ENCODE measurements at regions not wholly inside any gene's neighbourhood (a gene's known extent, or its start where the extent isn't known, plus 50 kb on each side); places are given as distances from the start of the nearest gene placed in this dataset.

GRCh38 chr5:167999182-167999581 lies 292.3 kb upstream of the WWC1 start:
- TF ChIP-seq, protein P1, sequence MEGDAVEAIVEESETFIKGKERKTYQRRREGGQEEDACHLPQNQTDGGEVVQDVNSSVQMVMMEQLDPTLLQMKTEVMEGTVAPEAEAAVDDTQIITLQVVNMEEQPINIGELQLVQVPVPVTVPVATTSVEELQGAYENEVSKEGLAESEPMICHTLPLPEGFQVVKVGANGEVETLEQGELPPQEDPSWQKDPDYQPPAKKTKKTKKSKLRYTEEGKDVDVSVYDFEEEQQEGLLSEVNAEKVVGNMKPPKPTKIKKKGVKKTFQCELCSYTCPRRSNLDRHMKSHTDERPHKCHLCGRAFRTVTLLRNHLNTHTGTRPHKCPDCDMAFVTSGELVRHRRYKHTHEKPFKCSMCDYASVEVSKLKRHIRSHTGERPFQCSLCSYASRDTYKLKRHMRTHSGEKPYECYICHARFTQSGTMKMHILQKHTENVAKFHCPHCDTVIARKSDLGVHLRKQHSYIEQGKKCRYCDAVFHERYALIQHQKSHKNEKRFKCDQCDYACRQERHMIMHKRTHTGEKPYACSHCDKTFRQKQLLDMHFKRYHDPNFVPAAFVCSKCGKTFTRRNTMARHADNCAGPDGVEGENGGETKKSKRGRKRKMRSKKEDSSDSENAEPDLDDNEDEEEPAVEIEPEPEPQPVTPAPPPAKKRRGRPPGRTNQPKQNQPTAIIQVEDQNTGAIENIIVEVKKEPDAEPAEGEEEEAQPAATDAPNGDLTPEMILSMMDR (IDR thresholded peaks at IDR 0.05; ENCODE audit: low read depth, low read length): no peak
- TF ChIP-seq, protein P2, sequence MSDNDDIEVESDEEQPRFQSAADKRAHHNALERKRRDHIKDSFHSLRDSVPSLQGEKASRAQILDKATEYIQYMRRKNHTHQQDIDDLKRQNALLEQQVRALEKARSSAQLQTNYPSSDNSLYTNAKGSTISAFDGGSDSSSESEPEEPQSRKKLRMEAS (IDR thresholded peaks at IDR 0.05; ENCODE audit: low read depth, low read length): no peak
- TF ChIP-seq MYC (IDR thresholded peaks at IDR 0.05; ENCODE audit: low read depth, low read length) (no peak), POLR2A (IDR thresholded peaks at IDR 0.05; ENCODE audit: extremely low read depth, insufficient read length) (no peak)
- DNase-seq (ENCODE audit: low read depth): no peak
- H3K4me3 ChIP-seq (ENCODE audit: low read depth, low read length): no peak overlapping the region

DNA sequence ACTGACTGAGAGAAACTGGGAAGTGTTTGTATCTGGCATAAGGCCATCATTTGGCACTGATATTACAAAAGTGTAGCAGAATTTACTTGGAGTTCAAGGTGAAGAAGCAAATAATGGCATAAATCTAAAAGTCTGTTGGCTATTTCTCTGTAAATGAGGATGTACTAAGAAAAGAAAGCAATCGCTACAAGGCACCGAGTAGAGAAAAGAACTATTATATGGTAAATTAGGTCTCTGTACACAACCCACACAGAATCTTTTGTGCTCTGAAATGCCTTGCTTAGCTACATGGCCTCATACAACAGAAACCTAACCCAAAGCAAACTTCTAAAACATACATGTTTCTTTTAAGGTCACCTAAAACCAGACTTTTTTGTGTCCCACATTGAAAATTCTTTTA lies 290.1 kb upstream of the WWC1 start:
- DNase-seq (ENCODE audit: low read depth): no peak
- TF ChIP-seq POLR2A (IDR thresholded peaks at IDR 0.05; ENCODE audit: extremely low read depth, insufficient read length) (no peak), MYC (IDR thresholded peaks at IDR 0.05; ENCODE audit: low read depth, low read length) (no peak)
- TF ChIP-seq, protein P2 (IDR thresholded peaks at IDR 0.05; ENCODE audit: low read depth, low read length): no peak
- TF ChIP-seq, protein P1 (IDR thresholded peaks at IDR 0.05; ENCODE audit: low read depth, low read length): no peak
- no peak overlapping the region for H3K4me3 ChIP-seq (ENCODE audit: low read depth, low read length)

GRCh38 chr5:168002116-168002515 lies 289.3 kb upstream of the WWC1 start:
- TF ChIP-seq, protein P2 (IDR thresholded peaks at IDR 0.05; ENCODE audit: low read depth, low read length): no peak
- TF ChIP-seq, protein P1 (IDR thresholded peaks at IDR 0.05; ENCODE audit: low read depth, low read length): no peak
- no peak overlapping the region for H3K4me3 ChIP-seq (ENCODE audit: low read depth, low read length)
- DNase-seq (ENCODE audit: low read depth): no peak

DNA sequence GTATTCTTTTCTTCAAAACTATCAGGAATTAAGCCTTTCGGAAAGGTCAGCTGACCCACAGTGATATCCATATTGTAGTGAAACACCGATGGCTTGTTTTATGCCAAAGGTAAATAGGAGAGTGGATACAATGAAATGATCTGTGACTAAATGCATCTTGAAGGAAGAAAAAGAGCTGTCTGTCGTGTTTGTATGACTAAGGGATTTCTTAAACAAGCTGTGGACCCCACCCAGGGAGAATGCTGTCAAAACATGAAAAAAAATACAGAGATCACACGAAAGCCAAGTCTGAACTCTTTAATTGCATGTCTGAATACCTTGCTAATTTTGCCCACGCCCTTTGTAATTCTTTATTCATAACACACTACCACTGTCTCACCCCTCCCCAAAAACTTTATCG lies 286.4 kb upstream of the WWC1 start:
- TF ChIP-seq POLR2A (IDR thresholded peaks at IDR 0.05; ENCODE audit: extremely low read depth, insufficient read length): no peak
- TF ChIP-seq MYC (IDR thresholded peaks at IDR 0.05; ENCODE audit: low read depth, low read length): no peak
- TF ChIP-seq, protein P2 (IDR thresholded peaks at IDR 0.05; ENCODE audit: low read depth, low read length): no peak
- TF ChIP-seq, protein P1 (IDR thresholded peaks at IDR 0.05; ENCODE audit: low read depth, low read length): no peak

DNA sequence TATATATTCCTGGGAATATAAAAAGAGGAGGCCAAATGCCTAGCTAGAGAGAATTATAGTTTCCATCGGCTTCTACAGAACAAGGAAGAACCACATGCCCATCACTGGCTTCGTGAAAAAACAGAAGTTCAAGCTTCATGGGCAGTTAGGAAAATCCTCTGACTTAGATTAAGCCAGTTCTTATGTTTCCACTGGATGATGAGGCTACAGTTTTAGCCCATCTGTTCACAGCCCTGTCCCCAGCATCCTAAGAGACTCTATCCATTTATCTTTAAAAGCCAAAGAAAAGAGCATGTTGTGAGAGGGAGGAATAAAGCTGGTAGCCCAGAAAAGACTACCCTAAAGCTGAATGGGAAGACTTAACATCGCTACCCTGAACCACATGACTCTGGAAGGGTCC lies 285.5 kb upstream of the WWC1 start:
- TF ChIP-seq, protein P1 (IDR thresholded peaks at IDR 0.05; ENCODE audit: low read depth, low read length): no peak
- TF ChIP-seq MYC (IDR thresholded peaks at IDR 0.05; ENCODE audit: low read depth, low read length) (no peak), POLR2A (IDR thresholded peaks at IDR 0.05; ENCODE audit: extremely low read depth, insufficient read length) (no peak)
- TF ChIP-seq, protein P2 (IDR thresholded peaks at IDR 0.05; ENCODE audit: low read depth, low read length): no peak
- DNase-seq (ENCODE audit: low read depth): no peak
- H3K4me3 ChIP-seq (ENCODE audit: low read depth, low read length): no peak overlapping the region

More for the DNA sequence above, 286.4 kb upstream of the WWC1 start:
- no peak for DNase-seq (ENCODE audit: low read depth)
- no peak overlapping the region for H3K4me3 ChIP-seq (ENCODE audit: low read depth, low read length)

All from NB4 (cell line).